K562 (cell line): ENCODE measurements at regions not wholly inside any gene's neighbourhood (a gene's known extent, or its start where the extent isn't known, plus 50 kb on each side); places are given as distances from the start of the nearest gene placed in this dataset.

Source experiments
- FOXJ3 ChIP-seq: sonication (generic); formaldehyde crosslinking; IDR thresholded peaks from 2 replicates; pipeline ENCODE4 v1.4.0; 2020; ENCODE audit warnings: mild to moderate bottlenecking, missing genetic modification reagents
- HDAC3 ChIP-seq: fragments of 450-650 bp; IDR thresholded peaks from 2 replicates; pipeline ENCODE4 v1.6.1; 2018; ENCODE audit warnings: borderline replicate concordance, mild to moderate bottlenecking, moderate library complexity; ENCODE audit not compliant: partially characterized antibody
- HDAC8 ChIP-seq: fragments of 450-650 bp; IDR thresholded peaks from 2 replicates; pipeline ENCODE4 v1.6.1; 2016; ENCODE audit warnings: mild to moderate bottlenecking, missing genetic modification characterization, moderate library complexity, missing compliant biosample characterization
- KDM2B ChIP-seq: fragments of 250-450 bp; sonication (Bioruptor Pico); IDR thresholded peaks from 2 replicates; pipeline ENCODE4 v1.8.0; 2021; ENCODE audit warnings: mild to moderate bottlenecking, moderate library complexity
- KHSRP ChIP-seq: fragments of 450-650 bp; IDR thresholded peaks from 2 replicates; pipeline ENCODE4 v1.6.1; 2017
- MAFF ChIP-seq: IDR thresholded peaks from 2 replicates; pipeline ENCODE4 v1.6.1; 2012; ENCODE audit warnings: low read length, improper control_type of control experiment
- MECOM ChIP-seq: fragments of 250-450 bp; sonication (Bioruptor Pico); IDR thresholded peaks from 2 replicates; pipeline ENCODE4 v1.8.0; 2022; ENCODE audit warnings: inconsistent platforms
- MEIS2 ChIP-seq: fragments of 450-650 bp; IDR thresholded peaks from 2 replicates; pipeline ENCODE4 v1.6.1; 2014; ENCODE audit warnings: mild to moderate bottlenecking; ENCODE audit not compliant: partially characterized antibody
- NCOR1 ChIP-seq: fragments of 450-650 bp; IDR thresholded peaks from 2 replicates; pipeline ENCODE4 v1.6.1; 2016; ENCODE audit warnings: mild to moderate bottlenecking, moderate library complexity
- SMARCA4 ChIP-seq: fragments of 450-650 bp; IDR thresholded peaks from 2 replicates; pipeline ENCODE4 v1.6.1; 2016
- SP1 ChIP-seq: sonication (generic); formaldehyde crosslinking; IDR thresholded peaks from 2 replicates; pipeline ENCODE4 v1.8.1; 2022; ENCODE audit warnings: mild to moderate bottlenecking, missing genetic modification reagents
- ZNF197 ChIP-seq: fragments of 200-800 bp; sonication (Bioruptor generic); IDR thresholded peaks from 2 replicates; pipeline ENCODE4 v1.6.1; 2016; ENCODE audit warnings: low read depth, missing genetic modification characterization, missing compliant biosample characterization
- TF ChIP-seq, protein P1 (sequence below), 2 experiments: IDR thresholded peaks in 1 of 2; conservative IDR thresholded peaks in 1 of 2; 2 replicates each; pipeline ENCODE4 v1.6.1; 2016; ENCODE audit warnings: low read depth in 2 of 2, mild to moderate bottlenecking in 1 of 2, missing compliant biosample characterization in 1 of 2, missing genetic modification characterization in 1 of 2, moderate library complexity in 1 of 2
- TF ChIP-seq, protein P2 (sequence below): fragments of 450-650 bp; IDR thresholded peaks from 2 replicates; pipeline ENCODE4 v1.6.1; 2016
- TF ChIP-seq, protein P3 (sequence below): fragments of 250-450 bp; sonication (Bioruptor Pico); IDR thresholded peaks from 2 replicates; pipeline ENCODE4 v1.4.0; 2020; ENCODE audit warnings: mild to moderate bottlenecking, moderate library complexity
- TF ChIP-seq, protein P4 (sequence below), 2 experiments: fragments of 450-650 bp; IDR thresholded peaks; 2 replicates each; pipeline ENCODE4 v1.6.1; 2016
- TF ChIP-seq, protein P5 (sequence below), 2 experiments: fragments of 250-450 bp in 1 of 2; fragments of 450-650 bp in 1 of 2; sonication (Bioruptor Pico) in 1 of 2; IDR thresholded peaks; 2 replicates each; pipeline versions ENCODE4 v1.6.1 to v1.8.0; 2016 to 2021; ENCODE audit warnings: mild to moderate bottlenecking in 2 of 2, moderate library complexity in 2 of 2, missing compliant biosample characterization in 1 of 2, missing genetic modification characterization in 1 of 2

DNA sequence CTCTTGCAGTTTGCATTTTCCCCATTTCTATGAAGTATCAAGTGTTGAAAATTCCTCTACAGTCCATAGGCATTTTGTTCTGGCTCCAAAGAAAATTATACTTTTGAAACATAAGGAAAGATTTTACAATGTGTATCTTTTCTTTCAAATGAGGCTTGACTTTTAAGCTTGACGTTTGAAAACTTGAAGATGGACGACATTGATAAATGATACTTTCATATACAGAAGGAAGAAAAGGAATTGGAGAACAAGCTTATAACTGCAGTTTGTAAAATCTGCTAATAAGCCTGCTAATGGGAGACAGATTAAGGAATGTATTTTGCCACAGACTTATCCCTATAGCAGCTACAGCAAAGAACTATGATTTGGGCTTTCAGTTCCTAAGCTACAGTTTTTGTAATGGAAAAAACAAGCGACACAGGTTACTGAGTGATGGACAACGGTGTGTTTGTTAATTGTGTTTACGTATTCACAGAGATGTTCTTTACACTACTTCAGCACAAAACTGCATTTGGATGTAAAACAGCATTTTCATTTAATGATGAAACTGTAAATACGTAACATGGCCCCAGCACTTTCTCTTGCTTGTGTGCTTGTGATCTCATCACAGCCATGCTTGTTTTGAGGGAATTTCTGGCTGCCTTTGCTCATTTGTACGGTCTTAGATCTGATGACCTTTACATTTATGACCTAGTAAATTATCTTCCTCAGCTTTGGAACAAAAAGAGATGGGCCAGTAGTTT, 83.2 kb upstream of the FAT1 start (continued):
- TF ChIP-seq, protein P1, sequence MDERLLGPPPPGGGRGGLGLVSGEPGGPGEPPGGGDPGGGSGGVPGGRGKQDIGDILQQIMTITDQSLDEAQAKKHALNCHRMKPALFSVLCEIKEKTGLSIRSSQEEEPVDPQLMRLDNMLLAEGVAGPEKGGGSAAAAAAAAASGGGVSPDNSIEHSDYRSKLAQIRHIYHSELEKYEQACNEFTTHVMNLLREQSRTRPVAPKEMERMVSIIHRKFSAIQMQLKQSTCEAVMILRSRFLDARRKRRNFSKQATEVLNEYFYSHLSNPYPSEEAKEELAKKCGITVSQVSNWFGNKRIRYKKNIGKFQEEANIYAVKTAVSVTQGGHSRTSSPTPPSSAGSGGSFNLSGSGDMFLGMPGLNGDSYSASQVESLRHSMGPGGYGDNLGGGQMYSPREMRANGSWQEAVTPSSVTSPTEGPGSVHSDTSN (CRISPR knock-in tag; IDR thresholded peaks at IDR 0.05; ENCODE audit: low read depth): no peak
- TF ChIP-seq, protein P1 (tag; conservative IDR thresholded peaks at IDR 0.05; ENCODE audit: low read depth): 0 out of 2 replicates have a peak, but pooled peaks have one; percentile 33
- TF ChIP-seq MAFF: no peak
- no peak for TF ChIP-seq FOXJ3
- TF ChIP-seq HDAC8 (tag): no peak
- no peak for TF ChIP-seq SMARCA4
- no peak for TF ChIP-seq KDM2B (CRISPR knock-in tag)
- TF ChIP-seq MEIS2: peak; percentile 58
- no peak for TF ChIP-seq KHSRP
- TF ChIP-seq, protein P2, sequence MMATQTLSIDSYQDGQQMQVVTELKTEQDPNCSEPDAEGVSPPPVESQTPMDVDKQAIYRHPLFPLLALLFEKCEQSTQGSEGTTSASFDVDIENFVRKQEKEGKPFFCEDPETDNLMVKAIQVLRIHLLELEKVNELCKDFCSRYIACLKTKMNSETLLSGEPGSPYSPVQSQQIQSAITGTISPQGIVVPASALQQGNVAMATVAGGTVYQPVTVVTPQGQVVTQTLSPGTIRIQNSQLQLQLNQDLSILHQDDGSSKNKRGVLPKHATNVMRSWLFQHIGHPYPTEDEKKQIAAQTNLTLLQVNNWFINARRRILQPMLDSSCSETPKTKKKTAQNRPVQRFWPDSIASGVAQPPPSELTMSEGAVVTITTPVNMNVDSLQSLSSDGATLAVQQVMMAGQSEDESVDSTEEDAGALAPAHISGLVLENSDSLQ: peak; percentile 73
- TF ChIP-seq, protein P3, sequence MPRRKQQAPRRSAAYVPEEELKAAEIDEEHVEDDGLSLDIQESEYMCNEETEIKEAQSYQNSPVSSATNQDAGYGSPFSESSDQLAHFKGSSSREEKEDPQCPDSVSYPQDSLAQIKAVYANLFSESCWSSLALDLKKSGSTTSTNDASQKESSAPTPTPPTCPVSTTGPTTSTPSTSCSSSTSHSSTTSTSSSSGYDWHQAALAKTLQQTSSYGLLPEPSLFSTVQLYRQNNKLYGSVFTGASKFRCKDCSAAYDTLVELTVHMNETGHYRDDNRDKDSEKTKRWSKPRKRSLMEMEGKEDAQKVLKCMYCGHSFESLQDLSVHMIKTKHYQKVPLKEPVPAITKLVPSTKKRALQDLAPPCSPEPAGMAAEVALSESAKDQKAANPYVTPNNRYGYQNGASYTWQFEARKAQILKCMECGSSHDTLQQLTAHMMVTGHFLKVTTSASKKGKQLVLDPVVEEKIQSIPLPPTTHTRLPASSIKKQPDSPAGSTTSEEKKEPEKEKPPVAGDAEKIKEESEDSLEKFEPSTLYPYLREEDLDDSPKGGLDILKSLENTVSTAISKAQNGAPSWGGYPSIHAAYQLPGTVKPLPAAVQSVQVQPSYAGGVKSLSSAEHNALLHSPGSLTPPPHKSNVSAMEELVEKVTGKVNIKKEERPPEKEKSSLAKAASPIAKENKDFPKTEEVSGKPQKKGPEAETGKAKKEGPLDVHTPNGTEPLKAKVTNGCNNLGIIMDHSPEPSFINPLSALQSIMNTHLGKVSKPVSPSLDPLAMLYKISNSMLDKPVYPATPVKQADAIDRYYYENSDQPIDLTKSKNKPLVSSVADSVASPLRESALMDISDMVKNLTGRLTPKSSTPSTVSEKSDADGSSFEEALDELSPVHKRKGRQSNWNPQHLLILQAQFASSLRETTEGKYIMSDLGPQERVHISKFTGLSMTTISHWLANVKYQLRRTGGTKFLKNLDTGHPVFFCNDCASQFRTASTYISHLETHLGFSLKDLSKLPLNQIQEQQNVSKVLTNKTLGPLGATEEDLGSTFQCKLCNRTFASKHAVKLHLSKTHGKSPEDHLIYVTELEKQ: no peak
- no peak for TF ChIP-seq MECOM (CRISPR knock-in tag)
- TF ChIP-seq, protein P4, sequence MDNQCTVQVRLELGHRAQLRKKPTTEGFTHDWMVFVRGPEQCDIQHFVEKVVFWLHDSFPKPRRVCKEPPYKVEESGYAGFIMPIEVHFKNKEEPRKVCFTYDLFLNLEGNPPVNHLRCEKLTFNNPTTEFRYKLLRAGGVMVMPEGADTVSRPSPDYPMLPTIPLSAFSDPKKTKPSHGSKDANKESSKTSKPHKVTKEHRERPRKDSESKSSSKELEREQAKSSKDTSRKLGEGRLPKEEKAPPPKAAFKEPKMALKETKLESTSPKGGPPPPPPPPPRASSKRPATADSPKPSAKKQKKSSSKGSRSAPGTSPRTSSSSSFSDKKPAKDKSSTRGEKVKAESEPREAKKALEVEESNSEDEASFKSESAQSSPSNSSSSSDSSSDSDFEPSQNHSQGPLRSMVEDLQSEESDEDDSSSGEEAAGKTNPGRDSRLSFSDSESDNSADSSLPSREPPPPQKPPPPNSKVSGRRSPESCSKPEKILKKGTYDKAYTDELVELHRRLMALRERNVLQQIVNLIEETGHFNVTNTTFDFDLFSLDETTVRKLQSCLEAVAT (IDR thresholded peaks at IDR 0.05): 0 out of 4 replicates have a peak, but pooled peaks of 1 of the 2 experiments have one; percentile 22
- TF ChIP-seq SP1 (CRISPR knock-in tag): no peak
- TF ChIP-seq ZNF197 (CRISPR knock-in tag): no peak
- TF ChIP-seq NCOR1: 0 out of 2 replicates have a peak, but pooled peaks have one; percentile 7
- no peak for TF ChIP-seq HDAC3
- TF ChIP-seq, protein P5, sequence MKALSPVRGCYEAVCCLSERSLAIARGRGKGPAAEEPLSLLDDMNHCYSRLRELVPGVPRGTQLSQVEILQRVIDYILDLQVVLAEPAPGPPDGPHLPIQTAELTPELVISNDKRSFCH (CRISPR knock-in tag; IDR thresholded peaks at IDR 0.05): no peak
- TF ChIP-seq, protein P5 (tag; IDR thresholded peaks at IDR 0.05): peak; percentile 89
